AG04449 (cell line): ENCODE measurements at regions not wholly inside any gene's neighbourhood (a gene's known extent, or its start where the extent isn't known, plus 50 kb on each side); places are given as distances from the start of the nearest gene placed in this dataset.

Experiments
- CTCF ChIA-PET: fragments of 350-600 bp; formaldehyde crosslinking; extraction: SDS; loops from one replicate; lab custom pipeline; 2021; ENCODE audit warnings: antibody characterized with exemption; lab: Yijun Ruan, JAX
- POLR2A ChIA-PET: fragments of 400-600, 350-600 bp; formaldehyde crosslinking; extraction: SDS; loops from one replicate; lab custom pipeline; 2020; ENCODE audit warnings: antibody characterized with exemption, inconsistent platforms; lab: Yijun Ruan, JAX
- DNase-seq: peaks from one replicate; pipeline ENCODE4 v3.0.0-alpha.2; 2010; ENCODE audit warnings: low read depth, low spot score
- H3K4me3 ChIP-seq: 2 replicates; pipeline ENCODE4 v1.5.1; 2011; ENCODE audit warnings: low read depth, mild to moderate bottlenecking, control low read depth, low read length
- CTCF ChIP-seq: IDR thresholded peaks from one replicate; pipeline ENCODE4 v1.5.1; 2011; ENCODE audit warnings: mild to moderate bottlenecking, moderate library complexity, low read length, control low read depth, inconsistent platforms; ENCODE audit not compliant: insufficient read depth; ENCODE audit errors: missing control alignments

GRCh38 chr4:36740796-36741310, 459.4 kb downstream of the DTHD1 start:
- no peak for TF ChIP-seq CTCF
- no peak overlapping the region for H3K4me3 ChIP-seq
- POLR2A ChIA-PET: no interaction called here
- no peak for DNase-seq
- CTCF ChIA-PET: no interaction called here

- no peak for TF ChIP-seq CTCF
- CTCF ChIA-PET: no interaction called here
- H3K4me3 ChIP-seq: no peak overlapping the region
- DNase-seq: no peak
- POLR2A ChIA-PET: no interaction called here
Measured at GRCh38 chr4:36747277-36748129, 466.1 kb downstream of the DTHD1 start.

- CTCF ChIA-PET: no interaction called here
Measured at GRCh38 chr4:36753048-36753447, 471.6 kb downstream of the DTHD1 start.

GRCh38 chr4:36757580-36758311, 476.3 kb downstream of the DTHD1 start:
- H3K4me3 ChIP-seq: no peak overlapping the region
- ChIA-PET POLR2A (no interaction called here), CTCF (no interaction called here)
- no peak for DNase-seq
- no peak for TF ChIP-seq CTCF

More at GRCh38 chr4:36753048-36753447, 471.6 kb downstream of the DTHD1 start:
- no peak for DNase-seq
- POLR2A ChIA-PET: no interaction called here
- TF ChIP-seq CTCF: no peak
- no peak overlapping the region for H3K4me3 ChIP-seq

GRCh38 chr4:36758312-36759178, 477.1 kb downstream of the DTHD1 start:
- no peak overlapping the region for H3K4me3 ChIP-seq
- ChIA-PET POLR2A (no interaction called here), CTCF (no interaction called here)

More at GRCh38 chr4:36758312-36759178, 477.1 kb downstream of the DTHD1 start:
- DNase-seq: no peak
- TF ChIP-seq CTCF: no peak
